Activated CD4-positive, alpha-beta T cell treated with anti-CD3 and anti-CD28 coated beads for 36 hours (primary cell): ENCODE measurements at regions not wholly inside any gene's neighbourhood (a gene's known extent, or its start where the extent isn't known, plus 50 kb on each side); places are given as distances from the start of the nearest gene placed in this dataset.

Experiments
- ATAC-seq: fragments of 200-7000 bp; cut with Tn5 transposase; one replicate; pipeline ENCODE4 v1.10.0; 2021; ENCODE audit warnings: mild to moderate bottlenecking, moderate library complexity
- CTCF ChIA-PET: fragments of 350-600 bp; sonication (Branson Sonifier 250); formaldehyde crosslinking; loops from one replicate; lab custom pipeline; 2021; ENCODE audit warnings: antibody characterized with exemption; lab: Charles Lee
- POLR2A ChIA-PET: fragments of 350-600 bp; sonication (Branson Sonifier 250); formaldehyde crosslinking; loops from one replicate; lab custom pipeline; 2021; ENCODE audit warnings: antibody characterized with exemption, inconsistent platforms; lab: Charles Lee
- DNase-seq: peaks from one replicate; pipeline ENCODE4 v3.0.0-alpha.2; 2020
- H3K27ac Mint-ChIP-seq: one replicate; pipeline ENCODE4 v1.8.0; 2021; ENCODE audit warnings: mixed read lengths
- H3K27me3 Mint-ChIP-seq: one replicate; pipeline ENCODE4 v1.8.0; 2021; ENCODE audit warnings: mixed read lengths
- H3K36me3 Mint-ChIP-seq: one replicate; pipeline ENCODE4 v1.8.0; 2021; ENCODE audit warnings: low read depth, mixed read lengths
- H3K4me1 Mint-ChIP-seq: one replicate; pipeline ENCODE4 v1.8.0; 2021; ENCODE audit warnings: mixed read lengths
- H3K4me3 Mint-ChIP-seq: one replicate; pipeline ENCODE4 v1.8.0; 2021; ENCODE audit warnings: mild to moderate bottlenecking, moderate library complexity, mixed read lengths
- H3K9me3 Mint-ChIP-seq: one replicate; pipeline ENCODE4 v1.8.0; 2021; ENCODE audit warnings: low read depth, mixed read lengths
- intact Hi-C, 2 experiments: fragments of 100-400 bp; cut with DNase I in 1 of 2; cut with micrococcal nuclease in 1 of 2; formaldehyde crosslinking; loops; one replicate each; pipeline versions ENCODE4 v1.14.2 to v1.15.1; 2022 to 2024; cut with DNase I, micrococcal nuclease

DNA sequence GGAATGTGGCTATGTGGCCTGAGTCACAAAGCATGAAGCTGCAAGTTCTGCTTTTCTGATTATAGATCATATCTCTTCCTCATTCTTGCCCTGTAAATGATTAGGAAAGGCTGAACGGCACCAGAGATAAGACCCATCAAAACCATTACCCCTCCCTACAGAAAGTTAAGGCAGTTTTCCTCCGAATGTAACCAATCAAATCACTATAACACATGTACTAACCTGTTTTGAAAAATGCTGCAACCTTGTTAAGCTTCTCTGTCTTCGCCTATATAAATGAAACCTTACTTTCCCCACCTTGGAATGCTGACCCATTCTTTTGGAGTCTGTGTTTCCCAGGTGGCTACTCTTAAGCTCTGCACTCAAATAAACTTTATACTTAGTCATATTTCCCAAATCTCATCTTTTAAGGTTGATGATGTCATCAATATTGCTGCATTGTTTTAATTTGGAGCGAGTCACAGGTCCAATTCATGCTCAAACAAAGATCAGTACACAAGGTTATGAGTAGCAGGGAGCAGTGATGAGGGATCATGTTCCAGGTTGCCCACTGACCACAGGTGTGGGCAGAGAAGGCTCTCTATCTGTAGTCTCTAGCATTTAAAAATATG lies 662.3 kb downstream of the IRS1 start:
- DNase-seq (no peak), ATAC-seq (no peak)
- Mint-ChIP-seq H3K36me3 (no peaks in the 10 kb centered on the region), H3K27me3 (no peaks in the 10 kb centered on the region), H3K9me3 (no peaks in the 10 kb centered on the region), H3K27ac (no peak overlapping the region), H3K4me3 (no peak overlapping the region), H3K4me1 (no peaks in the 10 kb centered on the region)
- intact Hi-C loops = no loop called here
- ChIA-PET CTCF (interaction anchor here (0.5 to 1.4 kb wide), 2 partner anchors 10 to 1269 kb away, joined by 3 read pairs; no protein-coding TSS in a partner anchor), POLR2A (no interaction called here)

DNA sequence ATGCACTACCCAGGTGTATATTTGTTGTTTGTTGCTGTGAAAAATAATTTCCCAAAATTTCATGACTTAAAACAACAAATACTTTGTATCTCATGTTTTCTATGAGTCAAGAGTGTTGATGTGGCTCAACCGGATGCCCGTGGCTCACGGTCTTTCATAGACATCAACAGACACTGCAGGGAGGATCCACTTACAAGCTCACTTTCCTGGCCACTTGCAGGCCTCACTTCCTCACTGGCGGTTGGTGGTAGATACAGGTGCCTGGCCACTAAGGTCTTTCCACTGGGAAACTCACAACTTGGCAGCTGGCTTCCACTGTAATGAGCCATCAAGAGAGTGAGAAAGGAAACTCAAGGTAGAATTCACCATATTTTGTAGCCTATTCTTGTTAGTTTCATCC lies 662.9 kb downstream of the IRS1 start:
- Mint-ChIP-seq H3K9me3 (no peaks in the 10 kb centered on the region), H3K36me3 (no peaks in the 10 kb centered on the region), H3K4me1 (no peaks in the 10 kb centered on the region), H3K27me3 (no peaks in the 10 kb centered on the region), H3K4me3 (no peak overlapping the region), H3K27ac (no peak overlapping the region)
- CTCF ChIA-PET = interaction anchor here (1.4 kb wide), 1 partner anchor 10 kb away, joined by 3 read pairs; no protein-coding TSS in a partner anchor
- no peak for ATAC-seq
- intact Hi-C loops = no loop called here
- POLR2A ChIA-PET = no interaction called here
- DNase-seq = no peak

DNA sequence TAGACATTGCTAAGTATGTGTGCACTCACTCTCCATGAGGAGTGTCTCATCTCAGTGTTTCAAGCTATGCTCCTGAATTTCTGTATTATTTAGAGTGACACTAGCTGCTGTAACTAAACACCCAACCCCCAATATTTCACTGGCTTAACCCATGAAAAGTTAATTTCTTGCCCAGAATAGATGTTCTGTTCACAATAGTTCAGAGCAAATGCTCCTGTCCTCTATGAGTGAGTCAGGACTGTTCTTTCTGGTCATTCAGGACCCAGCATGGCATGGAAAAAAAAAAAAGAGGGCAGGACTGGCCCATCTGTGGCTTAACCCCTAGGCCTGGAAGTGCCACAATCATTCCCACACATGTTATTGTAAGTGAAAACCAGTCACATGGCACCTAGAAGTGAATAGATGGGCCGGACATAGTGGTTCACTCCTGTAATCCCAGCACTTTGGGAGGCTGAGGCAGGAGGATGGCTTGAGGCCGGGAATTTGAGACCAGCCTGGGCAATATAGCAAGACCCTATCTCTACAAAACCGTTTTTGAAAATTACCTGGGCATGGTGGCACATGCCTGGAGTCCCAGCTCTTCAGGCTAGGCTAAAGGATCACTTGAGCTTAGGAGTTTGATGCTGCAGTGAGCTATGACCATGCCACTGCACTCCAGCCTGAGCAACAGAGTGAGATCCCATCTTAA lies 663.6 kb downstream of the IRS1 start:
- ATAC-seq (no peak), DNase-seq (no peak)
- H3K27ac Mint-ChIP-seq = no peak overlapping the region
- no peaks in the 10 kb centered on the region for H3K27me3 Mint-ChIP-seq
- ChIA-PET POLR2A (no interaction called here), CTCF (interaction anchor here (1.4 kb wide), 1 partner anchor 9 kb away, joined by 3 read pairs; no protein-coding TSS in a partner anchor)
- no peaks in the 10 kb centered on the region for H3K9me3 Mint-ChIP-seq
- H3K4me3 Mint-ChIP-seq = no peak overlapping the region
- no peaks in the 10 kb centered on the region for H3K4me1 Mint-ChIP-seq
- intact Hi-C loops = no loop called here
- no peaks in the 10 kb centered on the region for H3K36me3 Mint-ChIP-seq

DNA sequence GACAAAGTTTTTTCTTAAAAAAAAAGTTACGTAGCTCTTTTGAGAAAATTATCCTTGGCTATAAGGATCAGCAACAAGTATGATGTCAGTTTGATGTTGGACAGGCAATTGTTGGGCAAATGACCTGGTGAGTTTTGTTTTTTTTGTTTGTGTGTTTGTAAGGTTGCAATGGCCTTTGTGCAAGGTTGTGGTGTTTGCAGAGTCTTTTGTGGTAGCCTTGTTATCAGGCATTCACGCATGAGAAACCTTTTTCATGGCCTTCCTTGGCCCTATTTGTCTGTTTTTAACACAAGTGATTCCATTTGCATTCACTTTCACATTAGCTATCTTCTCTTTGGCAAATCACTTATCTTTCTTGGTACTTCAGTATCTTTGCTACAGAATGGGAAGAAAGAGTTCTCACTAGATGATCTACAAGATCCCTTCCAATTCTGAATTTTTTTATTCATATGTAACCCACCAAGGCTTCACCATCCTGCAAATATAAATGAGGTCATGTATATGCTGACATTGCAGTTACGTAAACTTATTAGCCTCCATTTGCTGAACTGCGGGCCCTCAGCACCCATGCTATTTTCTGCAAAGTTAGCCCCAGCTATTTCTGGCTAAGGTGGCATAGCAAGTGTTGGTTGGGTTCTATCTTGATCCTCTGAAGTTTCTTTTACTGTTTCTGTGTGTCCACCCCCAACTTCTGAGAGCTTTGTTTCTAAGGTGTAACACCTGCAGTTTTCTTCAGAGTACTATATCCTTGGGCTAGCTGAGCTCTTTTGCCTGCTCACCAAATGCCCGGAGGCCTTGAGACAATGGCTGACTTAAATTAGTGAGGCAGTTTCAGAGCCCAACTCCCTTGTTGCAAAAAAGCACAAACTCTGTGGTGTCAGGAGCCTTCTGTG lies 667.1 kb downstream of the IRS1 start:
- peaks cover 5% of the 10 kb centered on the region for H3K27me3 Mint-ChIP-seq
- no peaks in the 10 kb centered on the region for H3K4me1 Mint-ChIP-seq
- H3K36me3 Mint-ChIP-seq = no peaks in the 10 kb centered on the region
- ATAC-seq (no peak), DNase-seq (no peak)
- H3K4me3 Mint-ChIP-seq = no peak overlapping the region
- no peaks in the 10 kb centered on the region for H3K9me3 Mint-ChIP-seq
- ChIA-PET POLR2A (no interaction called here), CTCF (no interaction called here)
- no peak overlapping the region for H3K27ac Mint-ChIP-seq
- intact Hi-C loops = no loop called here

DNA sequence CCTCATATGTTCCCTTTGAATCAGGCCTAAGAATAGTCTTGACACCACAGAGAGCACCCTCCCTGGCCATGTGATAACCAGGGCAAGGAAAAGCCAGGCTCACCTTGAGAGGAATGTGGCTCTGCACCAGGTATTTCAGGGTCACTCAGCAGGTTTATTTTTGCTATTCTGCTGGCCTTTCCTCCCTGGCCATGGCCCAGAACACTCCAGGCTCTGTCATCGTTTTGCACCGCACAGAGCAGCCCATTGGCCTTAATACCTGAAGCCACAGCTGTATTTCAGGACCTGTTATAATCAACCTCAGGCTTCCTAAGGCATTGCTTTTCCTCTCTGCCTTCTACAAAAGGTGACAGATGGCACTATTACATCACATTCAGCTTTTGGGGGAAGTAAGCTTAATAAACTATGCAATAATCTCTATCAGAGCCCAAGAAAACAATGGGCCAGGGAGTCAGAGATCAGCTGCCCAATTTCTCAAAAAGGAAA lies 668.3 kb downstream of the IRS1 start:
- ChIA-PET CTCF (no interaction called here), POLR2A (no interaction called here)
- Mint-ChIP-seq H3K9me3 (no peaks in the 10 kb centered on the region), H3K4me3 (no peak overlapping the region), H3K36me3 (no peaks in the 10 kb centered on the region), H3K4me1 (no peaks in the 10 kb centered on the region), H3K27ac (no peak overlapping the region), H3K27me3 (peaks cover 6% of the 10 kb centered on the region)
- DNase-seq (no peak), ATAC-seq (no peak)
- intact Hi-C loops = no loop called here

DNA sequence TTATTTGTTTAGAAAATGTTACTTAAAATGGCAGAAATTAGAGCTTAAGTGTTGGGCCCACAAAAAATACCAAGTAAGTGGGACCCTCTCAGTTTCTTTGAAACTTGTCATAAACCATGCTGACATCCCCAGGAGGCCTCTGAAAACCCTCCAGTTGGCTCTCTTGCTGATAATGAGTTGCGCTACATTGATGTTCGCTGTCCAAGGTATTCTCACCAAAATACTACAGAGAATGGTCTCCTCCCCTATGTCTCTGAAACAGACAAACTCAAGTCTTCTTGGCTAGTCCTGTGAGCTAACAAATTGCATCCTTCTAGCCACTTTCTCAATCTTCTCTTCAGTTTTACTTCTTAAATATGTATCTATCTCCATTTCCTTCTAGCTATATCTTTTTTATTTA lies 669.4 kb downstream of the IRS1 start:
- intact Hi-C loops = no loop called here
- no peak overlapping the region for H3K27ac Mint-ChIP-seq
- DNase-seq (no peak), ATAC-seq (no peak)
- no peaks in the 10 kb centered on the region for H3K4me1 Mint-ChIP-seq
- no peaks in the 10 kb centered on the region for H3K36me3 Mint-ChIP-seq
- H3K4me3 Mint-ChIP-seq = no peak overlapping the region
- H3K9me3 Mint-ChIP-seq = no peaks in the 10 kb centered on the region
- H3K27me3 Mint-ChIP-seq = peaks cover 7% of the 10 kb centered on the region
- POLR2A ChIA-PET = no interaction called here
- CTCF ChIA-PET = no interaction called here

DNA sequence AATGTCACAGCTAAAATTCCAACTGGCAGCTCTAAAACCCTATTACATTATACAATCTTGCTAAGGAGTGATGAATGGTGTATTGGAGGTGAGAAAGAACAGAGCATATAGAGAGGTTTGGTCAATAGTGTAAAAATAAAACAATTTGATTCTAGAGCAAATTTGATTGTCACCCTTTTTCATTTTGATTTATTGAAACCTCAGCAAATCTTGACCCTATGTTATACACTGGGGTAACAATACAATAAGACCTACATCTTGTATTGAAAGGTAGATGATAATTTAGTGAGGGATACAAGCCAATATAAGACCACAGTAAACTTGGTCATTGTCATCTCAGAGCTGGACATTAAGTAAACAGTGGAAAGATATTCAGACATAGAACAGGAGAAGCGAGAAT lies 671.9 kb downstream of the IRS1 start:
- POLR2A ChIA-PET = no interaction called here
- H3K36me3 Mint-ChIP-seq = no peaks in the 10 kb centered on the region
- no peak for DNase-seq

DNA sequence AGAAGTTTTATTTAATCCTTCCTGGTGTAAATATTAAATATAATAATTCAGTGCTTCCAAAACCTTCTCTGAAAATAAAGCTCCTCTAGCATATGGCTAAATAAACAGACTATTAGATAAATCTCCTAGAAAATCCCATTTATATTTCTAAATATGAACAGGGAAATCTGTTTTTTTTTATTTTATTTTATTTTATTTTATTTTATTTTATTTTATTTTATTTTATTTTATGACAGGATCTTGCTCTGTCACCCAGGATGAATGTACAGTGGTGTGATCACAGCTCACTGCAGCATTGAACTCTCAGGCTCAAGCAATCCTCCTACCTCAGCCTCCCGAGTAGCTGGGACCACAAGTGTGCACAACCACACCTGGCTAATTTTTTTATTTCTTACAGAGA lies 673.5 kb downstream of the IRS1 start:
- Mint-ChIP-seq H3K36me3 (no peaks in the 10 kb centered on the region), H3K27me3 (peaks cover 8% of the 10 kb centered on the region), H3K4me3 (no peak overlapping the region), H3K9me3 (no peaks in the 10 kb centered on the region), H3K27ac (no peak overlapping the region), H3K4me1 (no peaks in the 10 kb centered on the region)
- ChIA-PET CTCF (interaction anchor here (0.6 kb wide), 1 partner anchor 25 kb away, joined by 3 read pairs; no protein-coding TSS in a partner anchor), POLR2A (no interaction called here)
- no peak for ATAC-seq
- DNase-seq = no peak
- intact Hi-C loops = no loop called here

More for the DNA sequence above, 671.9 kb downstream of the IRS1 start:
- Mint-ChIP-seq H3K9me3 (no peaks in the 10 kb centered on the region), H3K27me3 (peaks cover 8% of the 10 kb centered on the region), H3K4me3 (no peak overlapping the region), H3K27ac (no peak overlapping the region), H3K4me1 (no peaks in the 10 kb centered on the region)
- CTCF ChIA-PET = interaction anchor here (0.9 kb wide), 1 partner anchor 9 kb away, joined by 3 read pairs; no protein-coding TSS in a partner anchor
- intact Hi-C loops = no loop called here
- no peak for ATAC-seq

DNA sequence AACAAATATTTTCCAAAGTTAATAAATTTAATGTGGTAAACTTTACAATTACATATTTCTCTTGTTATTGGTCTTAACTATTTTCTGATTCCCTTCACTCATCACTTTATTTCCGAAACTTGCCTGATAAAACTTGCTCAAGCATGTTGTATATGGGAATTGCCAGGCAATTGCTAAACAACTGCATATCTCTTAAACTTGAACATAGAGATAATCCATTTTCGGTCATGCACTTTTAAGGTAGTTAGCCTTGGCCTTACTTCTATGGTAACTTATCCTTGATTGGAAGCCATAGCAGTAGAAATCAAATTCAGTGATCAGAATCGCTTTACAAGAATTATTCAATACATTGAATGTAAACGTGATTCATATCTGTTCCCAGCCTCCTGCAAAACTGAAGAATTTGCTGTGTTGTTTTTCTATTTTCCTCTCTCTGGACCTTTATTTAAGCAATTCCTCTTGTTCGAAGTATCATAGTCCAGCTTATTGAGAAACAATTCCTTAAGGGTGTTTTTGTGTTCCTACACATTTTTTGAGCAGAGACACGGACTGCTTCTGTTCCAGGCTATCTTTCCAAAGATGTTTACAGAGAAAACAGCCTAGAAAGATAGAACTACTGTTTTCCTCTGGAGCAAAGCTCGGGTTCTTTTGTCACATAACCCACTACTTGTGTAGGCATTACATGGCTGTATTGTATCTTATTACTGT lies 674.3 kb downstream of the IRS1 start:
- Mint-ChIP-seq H3K4me1 (no peaks in the 10 kb centered on the region), H3K4me3 (no peak overlapping the region), H3K36me3 (no peaks in the 10 kb centered on the region), H3K27me3 (peaks cover 8% of the 10 kb centered on the region), H3K27ac (no peak overlapping the region), H3K9me3 (no peaks in the 10 kb centered on the region)
- intact Hi-C loops = no loop called here
- ATAC-seq = no peak
- CTCF ChIA-PET = no interaction called here
- DNase-seq = no peak
- POLR2A ChIA-PET = no interaction called here

DNA sequence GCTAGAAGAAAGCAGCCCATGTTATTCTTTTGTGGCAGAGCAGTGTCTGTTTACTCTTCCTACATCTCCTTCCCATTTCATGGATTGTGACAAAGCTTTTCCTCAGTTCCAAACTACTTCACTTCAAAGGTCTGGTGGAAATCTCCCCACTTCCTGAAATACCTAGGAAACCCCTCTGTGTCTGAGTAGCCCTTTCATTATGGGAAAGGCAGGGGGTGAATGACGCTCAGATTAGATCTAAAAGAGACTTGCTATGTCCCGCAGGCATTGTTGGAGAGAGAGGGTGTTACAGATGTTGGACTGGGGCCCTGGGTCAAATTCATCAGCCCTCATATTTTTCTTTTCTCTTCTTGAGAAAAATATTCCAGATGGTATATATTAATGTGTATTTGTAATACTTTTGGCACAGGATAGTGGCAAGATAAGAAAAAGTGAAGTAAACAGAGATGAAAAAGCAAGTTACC lies 675.0 kb downstream of the IRS1 start:
- ChIA-PET POLR2A (no interaction called here), CTCF (no interaction called here)
- no peaks in the 10 kb centered on the region for H3K36me3 Mint-ChIP-seq
- peaks cover 8% of the 10 kb centered on the region for H3K27me3 Mint-ChIP-seq
- H3K27ac Mint-ChIP-seq = no peak overlapping the region
- intact Hi-C loops = no loop called here
- H3K9me3 Mint-ChIP-seq = no peaks in the 10 kb centered on the region
- ATAC-seq (no peak), DNase-seq (no peak)
- H3K4me3 Mint-ChIP-seq = no peak overlapping the region
- no peaks in the 10 kb centered on the region for H3K4me1 Mint-ChIP-seq

DNA sequence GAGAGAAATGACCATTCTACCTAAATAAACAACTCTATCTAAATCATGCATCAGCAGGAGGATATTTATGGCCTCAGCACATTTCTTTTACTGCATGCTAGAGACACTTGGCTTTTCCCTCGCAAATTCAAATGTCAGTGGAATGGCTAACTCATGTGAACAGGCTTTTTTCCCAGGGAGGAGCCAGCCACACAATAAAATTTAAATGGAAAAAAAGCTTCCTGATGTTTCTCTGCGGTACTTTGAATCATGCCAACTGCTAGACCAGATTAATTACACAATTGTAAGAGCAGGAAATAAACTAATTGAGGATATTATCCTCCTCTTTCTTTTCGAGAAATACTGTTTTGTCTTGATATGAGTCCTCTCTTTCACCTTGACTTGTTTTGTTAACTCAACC lies 676.3 kb downstream of the IRS1 start:
- CTCF ChIA-PET = no interaction called here
- no peak overlapping the region for H3K27ac Mint-ChIP-seq
- H3K4me3 Mint-ChIP-seq = no peak overlapping the region
- H3K27me3 Mint-ChIP-seq = peaks cover 8% of the 10 kb centered on the region
- H3K4me1 Mint-ChIP-seq = no peaks in the 10 kb centered on the region
- POLR2A ChIA-PET = no interaction called here
- ATAC-seq (no peak), DNase-seq (no peak)
- H3K36me3 Mint-ChIP-seq = no peaks in the 10 kb centered on the region
- no peaks in the 10 kb centered on the region for H3K9me3 Mint-ChIP-seq
- intact Hi-C loops = no loop called here
